GM21619 (cell line): ENCODE measurements at regions not wholly inside any gene's neighbourhood (a gene's known extent, or its start where the extent isn't known, plus 50 kb on each side); places are given as distances from the start of the nearest gene placed in this dataset.

ENCODE experiments used
- ATAC-seq: cut with Tn5 transposase; IDR thresholded peaks from one replicate; pipeline ENCODE4 v1.9.1; 2021; ENCODE audit not compliant: unreplicated experiment

DNA sequence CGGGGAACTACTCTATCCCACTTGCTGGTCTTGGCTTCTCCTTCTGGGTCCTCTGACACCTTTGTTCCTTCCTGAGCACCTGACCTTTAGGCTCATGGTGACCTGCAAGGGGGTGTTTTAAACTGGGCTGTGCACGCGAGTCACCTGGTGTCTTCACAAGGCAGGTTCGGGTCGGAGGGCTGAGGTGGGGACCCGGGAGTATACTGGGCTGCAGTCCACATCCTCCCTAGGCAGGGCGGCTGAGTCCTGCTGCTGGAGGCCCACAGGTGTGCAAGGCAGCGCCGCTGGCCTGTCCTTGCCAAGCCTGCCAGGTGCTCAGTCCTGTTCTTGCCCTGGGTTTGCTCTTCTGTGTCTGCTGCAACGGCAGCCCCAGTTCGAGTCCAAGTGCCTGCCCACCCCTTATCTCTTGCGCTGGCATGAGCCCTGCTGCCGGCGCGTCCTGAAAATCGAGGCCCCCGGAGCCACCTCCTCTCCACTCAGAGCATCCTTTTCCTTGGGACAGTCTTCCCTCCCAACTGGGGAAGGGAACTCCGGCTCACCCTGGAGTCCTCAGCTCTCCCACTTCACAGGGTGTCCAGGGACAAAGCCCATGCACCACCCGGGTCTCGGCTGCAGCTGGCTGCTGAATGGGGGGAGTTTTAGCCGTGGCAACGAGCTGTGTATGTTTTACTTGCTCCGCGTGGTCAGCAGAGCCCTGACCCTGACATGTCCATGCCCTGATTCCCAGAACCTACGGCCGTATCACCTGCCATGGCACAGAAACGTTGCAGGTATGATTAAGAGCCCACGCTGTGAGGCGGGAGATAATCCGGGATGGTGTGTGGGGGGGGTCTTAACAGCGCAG, 193.5 kb downstream of the TEX29 start:
- ATAC-seq: no peak

DNA sequence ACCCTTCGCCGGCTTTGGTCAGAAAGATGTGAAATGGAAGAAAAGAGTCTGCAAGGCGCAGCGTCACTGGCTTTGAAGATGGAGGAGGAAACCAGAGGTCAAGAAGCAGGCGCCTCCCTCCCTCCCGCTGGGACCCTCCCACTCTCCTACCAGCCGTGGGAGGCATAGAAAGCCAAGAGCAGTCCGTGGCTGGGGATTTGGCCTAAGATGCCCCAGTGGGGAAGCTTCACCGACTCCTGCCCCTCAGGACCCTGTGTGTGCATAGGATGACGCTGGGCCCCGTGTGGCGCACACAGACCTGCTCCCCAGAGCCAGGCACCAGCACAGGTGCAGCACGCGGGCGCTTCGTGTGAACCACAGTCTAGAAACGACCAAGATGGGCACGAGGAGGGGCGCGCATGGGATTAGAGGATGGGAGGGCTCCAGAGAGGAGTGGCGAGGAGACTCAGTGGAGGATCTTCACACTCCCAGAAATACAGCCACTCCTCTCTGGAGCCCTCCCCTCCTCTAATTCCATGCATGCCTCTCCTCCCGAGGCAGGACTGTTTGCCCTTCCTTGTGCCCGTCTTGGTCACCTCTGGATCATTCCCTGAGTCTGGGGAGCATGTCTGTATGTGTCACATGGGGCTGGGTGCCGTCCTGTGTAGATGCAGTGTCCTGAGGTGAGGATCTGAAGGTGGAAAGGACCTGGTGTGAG, 194.3 kb downstream of the TEX29 start:
- no peak for ATAC-seq

DNA sequence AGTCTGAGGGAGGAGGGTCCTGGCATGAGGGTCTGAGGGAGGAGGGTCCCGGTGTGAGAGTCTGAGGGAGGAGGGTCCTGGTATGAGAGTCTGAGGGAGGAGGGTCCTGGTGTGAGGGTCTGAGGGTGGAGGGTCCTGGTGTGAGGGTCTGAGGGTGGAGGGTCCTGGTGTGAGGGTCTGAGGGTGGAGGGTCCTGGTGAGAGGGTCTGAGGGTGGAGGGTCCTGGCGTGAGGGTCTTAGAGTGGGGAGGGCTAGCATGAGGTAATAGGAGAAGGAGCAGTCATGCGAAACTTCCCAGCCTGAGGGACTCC, 194.8 kb downstream of the TEX29 start:
- no peak for ATAC-seq

DNA sequence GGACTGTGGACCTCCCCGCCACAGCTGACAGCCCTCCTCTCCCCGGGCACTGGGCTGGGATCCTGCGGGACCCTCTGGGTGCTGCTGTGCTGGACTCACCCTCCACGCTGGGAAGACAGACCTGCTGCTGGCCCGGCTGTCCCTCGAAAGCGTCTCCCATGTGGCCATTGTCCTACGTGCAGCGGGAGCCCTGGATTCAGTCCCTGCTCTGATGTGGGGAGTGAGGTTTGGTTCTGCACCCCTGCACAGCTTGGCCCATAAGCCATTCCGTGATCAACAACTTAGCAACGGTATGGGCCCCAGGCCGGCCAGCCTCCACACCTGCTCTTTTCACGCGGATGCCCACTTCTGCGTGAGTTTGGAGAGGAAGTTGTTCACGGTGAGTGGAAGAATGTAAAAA, 195.2 kb downstream of the TEX29 start:
- no peak for ATAC-seq

DNA sequence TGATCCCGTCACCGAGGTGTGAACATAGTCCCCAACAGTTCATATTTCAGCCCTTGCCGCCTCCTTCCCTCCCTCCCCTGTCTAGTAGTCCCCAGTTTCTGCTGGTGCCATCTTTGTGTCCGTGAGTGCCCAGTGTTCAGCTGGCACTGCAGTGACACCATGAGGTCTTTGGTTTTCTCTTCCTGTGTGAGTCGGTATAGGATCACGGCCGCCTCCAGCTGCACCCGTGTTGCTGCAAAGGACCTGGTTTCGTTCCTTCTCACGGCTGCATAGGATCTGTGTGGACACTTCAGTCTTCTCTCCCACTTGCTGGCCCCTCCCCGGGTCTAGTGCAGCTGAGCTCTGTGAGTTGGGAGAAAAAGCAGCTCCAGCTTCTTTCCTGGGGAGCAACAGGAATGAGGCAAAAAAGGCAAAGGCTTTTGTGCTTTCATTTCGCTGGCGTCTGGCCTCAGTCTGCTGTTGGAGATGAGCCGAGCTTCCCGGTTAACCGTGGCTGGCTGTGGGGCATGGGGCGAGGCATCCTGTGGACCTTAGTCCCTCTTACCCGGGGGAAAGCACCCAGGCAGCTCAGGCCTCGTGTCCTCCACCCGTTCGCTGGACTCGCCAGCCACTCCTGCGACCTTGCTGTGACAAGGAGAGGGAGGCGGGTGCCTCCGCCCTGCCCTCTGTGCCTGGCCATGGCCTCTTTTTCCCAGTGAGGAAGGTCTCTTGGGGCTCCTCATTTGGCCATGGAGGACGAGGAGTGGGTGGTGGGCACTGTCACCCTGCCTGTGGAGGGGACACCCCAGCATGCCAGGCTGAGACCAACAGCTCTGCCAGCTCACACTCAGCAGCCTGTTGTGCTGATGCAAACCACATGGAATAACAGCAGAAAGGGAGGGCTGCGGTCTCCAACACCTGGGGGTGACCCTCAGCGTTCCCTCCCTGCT, 196.5 kb downstream of the TEX29 start:
- ATAC-seq: no peak

DNA sequence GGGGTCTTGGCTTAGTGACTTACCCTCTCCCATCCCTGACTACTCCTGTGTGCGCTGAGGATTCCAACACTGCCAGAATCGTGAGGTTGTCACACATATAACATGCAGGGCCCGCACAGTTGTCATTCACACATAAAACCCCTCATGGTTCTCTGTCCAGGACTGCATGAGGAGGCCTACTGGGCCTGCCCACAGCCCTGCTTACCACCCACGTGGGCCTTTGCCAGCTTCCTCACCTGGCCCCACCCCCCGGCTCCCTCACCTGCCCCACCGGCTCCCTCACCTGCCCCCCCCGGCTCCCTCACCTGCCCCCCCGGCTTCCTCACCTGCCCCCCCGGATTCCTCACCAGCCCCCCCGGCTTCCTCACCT, 197.2 kb downstream of the TEX29 start:
- no peak for ATAC-seq

DNA sequence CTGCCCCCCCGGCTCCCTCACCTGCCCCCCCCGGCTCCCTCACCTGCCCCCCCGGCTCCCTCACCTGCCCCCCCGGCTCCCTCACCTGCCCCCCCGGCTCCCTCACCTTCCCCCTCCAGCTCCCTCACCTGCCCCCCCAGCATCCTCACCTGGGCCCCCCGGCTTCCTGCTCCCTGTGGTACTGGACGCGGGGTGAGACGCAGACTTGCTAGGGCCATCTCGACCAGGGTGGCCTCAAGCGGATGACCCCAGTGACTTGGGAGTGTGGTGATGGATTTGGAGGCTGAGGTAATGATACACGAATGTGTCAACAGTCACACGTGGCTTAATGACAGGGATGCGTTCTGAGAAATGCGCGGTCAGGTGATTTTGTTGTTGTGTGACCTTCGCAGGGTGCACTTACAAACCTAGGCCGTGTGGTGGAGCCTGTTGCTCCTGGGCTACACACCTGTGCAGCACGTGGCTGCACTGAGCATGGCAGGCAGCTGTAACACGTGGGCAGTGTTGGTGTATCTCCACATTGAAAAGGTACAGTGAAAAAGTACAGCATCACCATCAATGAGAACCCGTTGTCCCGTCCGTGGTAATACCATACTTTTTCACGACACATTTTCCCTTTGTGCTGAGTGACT, 197.8 kb downstream of the TEX29 start:
- ATAC-seq: no peak

DNA sequence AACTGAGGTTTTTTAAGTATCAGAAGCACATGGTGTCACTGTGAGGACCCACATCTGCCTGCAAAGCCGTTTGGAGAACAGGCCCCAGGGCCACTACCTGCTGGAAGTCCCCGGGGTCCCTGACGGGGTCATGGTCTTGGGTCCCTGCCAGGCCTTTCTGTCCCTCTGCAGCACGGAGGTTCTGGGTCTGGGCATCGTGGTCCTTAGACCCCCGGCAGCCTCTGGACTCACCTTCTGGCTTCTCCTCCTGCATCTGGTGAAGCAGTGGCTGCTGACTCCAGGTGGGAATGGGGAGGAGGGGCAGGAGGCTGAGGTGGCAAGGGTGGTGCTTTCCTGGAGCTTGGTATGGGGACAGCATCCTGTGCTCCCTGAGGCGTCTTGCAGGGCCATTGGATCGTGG, 198.6 kb downstream of the TEX29 start:
- no peak for ATAC-seq

DNA sequence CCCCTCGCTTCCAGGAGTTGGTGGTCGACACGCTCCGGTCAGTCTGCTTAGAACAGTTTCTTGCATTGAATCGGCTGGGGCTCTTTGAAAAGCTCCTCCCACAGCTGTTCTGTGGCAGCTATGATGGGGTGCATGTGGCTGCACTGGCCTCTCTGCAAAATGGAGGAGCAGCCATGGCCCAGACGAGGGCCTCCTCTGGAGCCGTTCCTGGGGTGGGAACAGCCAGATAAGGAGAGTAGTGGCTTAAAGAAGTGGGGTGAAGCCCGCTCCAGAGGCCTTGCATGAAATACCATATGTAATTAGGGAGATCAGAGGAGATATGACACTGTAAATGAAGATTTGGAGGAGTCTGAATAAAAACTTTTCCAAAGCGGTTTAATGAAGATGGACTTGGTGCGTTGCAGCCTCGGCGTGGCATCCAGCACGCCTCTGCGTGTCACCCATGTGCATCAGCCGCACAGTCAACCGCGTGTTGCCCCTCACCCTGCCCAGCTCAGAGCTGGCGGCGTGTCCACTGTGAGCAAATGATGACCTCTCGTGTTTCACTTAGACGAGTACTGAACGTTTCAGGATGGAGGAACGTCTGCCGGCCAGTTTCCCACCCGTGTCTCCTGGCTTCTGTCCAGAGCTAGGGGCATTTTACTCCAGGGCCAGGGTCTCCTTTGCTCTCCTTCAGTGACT, 199.2 kb downstream of the TEX29 start:
- ATAC-seq: no peak

DNA sequence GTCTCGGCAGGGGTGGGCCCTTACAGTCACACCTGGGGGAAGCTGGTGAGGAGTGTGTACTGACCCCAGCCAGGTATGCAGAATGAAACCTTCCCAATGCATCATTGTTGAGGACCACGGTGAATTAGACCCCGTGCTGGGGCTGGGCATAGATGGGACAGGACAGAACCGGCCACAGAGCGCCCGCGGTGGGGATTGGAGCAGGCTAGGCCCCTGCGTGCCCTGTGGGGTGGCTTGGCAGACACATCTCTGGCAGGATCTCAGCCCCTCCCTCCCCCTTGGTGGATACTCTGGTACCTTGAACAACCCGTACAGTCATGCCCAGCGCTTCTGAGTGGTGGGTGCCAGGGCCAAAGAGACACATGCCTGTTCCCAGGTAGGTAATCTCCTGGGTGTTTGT, 200.6 kb downstream of the TEX29 start:
- no peak for ATAC-seq

DNA sequence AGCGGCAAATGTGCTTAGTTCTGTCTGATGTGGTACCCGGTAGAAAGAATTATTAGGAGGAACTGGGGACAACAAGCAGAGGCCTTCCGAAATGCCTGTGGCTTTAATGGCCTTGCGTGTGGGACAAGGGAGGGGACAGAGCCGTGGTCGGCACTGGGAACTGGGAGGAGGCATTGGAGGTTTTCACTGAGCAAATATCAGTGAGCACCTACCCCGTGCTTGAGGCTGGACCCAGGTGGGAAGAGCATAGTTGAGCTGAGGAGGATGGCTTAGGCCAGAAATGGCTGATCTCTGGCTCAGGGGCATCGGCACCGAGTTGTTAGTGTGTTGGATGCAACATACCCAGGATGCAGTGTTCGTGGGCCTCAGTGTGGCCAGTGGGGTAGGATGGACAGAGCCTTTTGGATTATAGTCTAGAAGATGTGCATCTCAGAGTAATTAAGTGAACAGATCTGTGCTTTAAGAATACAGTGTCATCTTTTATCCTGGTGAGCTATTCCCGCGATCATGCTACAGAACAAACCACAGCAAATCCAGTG, 201.3 kb downstream of the TEX29 start:
- no peak for ATAC-seq

DNA sequence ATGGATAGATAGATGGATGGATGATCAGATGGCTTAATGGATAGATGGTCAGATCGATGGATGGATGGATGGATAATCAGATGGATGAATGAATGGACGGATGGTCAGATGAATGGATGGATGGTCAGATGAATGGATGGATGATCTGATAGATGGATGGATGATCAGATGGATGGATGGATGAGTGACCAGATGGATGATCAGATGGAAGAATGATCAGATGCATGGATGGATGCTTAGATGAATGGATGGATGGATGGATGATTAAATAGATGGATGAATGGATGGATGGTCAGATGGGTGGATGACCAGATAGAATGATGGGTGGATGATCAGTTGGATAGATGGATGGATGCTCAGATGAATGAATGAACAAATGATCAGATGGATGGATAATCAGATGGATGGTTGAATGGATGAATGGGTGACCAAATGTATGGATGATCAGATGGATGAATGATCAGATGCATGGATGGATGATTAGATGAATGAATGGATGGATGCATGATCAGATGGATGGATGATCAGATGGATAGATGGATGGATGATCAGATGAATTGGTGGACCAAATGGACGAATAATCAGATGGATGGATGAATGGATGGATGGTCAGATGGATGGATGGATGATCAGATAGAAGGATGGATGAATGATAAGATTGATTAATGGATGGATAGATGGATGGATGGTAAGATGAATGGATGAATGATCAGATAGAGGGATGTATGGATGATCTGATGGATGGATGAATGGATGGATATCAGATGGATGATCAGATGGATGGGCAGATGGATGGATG, 205.1 kb downstream of the TEX29 start:
- ATAC-seq: no peak

DNA sequence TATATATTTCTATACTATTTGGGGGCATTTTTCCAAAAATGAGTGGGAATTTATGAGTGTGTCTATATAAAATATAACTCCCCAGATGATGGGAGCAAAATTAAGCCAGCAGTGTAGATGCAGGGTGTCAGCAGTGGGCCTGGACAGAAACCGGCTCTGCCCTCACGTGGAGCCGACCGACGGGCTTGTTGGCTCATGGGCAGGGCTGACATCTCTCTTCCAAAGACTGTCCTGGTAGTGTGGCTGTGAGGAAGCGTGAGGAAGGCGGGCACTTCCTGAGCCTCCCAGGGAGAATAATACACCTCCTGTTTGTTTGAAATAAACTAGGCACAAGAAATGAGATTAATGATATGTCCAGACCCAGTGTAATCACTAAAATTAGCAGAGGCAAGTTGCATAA, 206.5 kb downstream of the TEX29 start:
- no peak for ATAC-seq

DNA sequence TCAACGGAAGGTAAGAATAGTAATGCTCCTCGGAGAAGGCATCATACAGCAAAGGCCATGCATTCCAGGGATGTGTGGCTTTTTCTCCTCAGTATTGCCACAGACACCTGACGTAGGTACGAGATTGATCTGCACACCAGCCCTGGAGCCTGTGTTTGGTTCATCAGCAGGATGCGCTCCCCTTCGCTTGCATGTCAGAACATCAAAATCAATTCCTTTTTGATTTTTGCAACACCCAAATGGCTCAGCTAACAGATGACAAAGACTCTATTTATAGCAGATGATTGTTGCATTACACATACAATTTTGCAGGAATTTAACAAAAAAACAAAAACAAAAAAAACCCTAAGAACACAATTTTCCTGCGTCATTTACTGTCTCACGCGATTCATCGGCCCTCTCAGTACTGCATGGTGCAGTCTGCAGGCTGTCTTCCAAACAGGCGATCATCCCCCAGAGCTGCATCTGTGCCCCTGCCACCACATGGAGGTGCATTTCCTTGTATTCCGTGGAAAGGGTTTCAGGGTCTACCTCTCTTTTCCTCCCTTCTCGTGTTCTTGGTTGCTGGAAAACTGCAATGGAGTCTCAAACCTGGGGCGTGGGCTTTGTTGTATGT, 207.3 kb downstream of the TEX29 start:
- ATAC-seq: no peak

DNA sequence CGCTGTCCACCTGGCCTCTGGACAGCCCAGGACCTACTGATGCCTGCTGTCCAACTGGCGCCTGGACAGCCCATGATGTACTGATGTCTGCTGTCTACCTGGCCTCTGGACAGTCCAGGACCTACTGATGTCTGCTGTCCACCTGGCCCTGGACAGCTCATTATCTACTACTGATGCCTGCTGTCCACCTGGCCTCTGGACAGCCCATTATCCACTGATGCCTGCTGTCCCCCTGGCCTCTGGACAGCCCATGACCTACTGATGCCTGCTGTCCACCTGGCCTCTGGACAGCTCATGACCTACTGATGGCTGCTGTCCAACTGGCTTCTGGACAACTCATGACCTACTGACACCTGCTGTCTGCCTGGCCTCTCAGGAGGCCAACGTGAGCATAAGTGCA, 208.1 kb downstream of the TEX29 start:
- no peak for ATAC-seq

DNA sequence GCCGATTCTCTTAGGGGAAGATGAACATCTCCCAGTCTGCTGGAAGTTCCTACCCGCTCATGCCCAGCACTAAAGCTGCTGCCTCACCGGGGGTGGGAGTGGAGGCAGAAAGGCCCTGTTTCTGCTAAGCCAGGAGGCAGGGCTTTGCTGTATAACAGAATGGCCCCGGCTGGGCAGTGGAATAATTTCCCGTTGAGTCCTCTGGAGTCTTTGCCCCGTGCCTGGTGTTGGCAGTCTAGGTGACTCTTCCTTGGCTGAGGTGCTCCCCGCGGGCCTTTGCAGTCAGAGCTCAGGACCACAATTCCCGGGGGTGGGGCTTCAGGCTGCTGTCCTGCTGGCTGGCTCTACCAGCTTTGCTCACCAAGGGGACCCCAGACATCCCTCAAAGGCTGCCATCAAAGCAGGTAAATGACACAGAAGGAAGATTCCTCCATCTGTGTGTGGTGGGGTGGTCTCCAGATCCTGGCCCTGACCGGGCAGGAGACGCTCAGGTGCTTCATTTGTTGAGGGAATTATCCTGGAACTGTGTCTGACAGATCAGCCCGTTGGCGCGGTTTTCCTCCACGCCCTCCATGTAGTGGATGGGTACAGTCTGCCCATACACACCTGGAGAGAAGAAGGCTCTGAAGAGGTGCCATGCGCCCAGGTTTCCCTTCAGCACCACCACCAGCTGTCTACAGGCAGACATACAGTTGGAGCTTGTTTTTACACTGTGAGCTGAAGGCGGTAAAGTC, 209.9 kb downstream of the TEX29 start:
- ATAC-seq: no peak

DNA sequence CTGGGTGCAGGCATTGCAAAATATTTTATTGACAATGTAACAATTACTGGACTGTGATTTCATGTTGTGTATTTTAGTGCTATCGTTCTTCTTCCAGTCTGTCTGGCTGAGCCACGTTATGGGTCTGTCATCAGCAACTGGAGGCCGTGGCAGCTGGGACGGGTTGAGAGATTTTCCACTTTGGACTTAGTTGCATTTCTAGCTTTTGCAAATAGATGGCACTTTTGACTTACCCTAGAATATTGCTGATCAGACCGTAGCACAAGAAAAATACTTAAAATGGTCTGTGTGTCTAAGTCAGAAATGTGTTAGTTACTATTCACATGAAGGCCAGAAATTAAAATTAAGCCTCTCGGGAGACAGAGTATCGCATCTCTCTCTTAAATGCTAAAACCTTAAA, 211.1 kb downstream of the TEX29 start:
- ATAC-seq: no peak

DNA sequence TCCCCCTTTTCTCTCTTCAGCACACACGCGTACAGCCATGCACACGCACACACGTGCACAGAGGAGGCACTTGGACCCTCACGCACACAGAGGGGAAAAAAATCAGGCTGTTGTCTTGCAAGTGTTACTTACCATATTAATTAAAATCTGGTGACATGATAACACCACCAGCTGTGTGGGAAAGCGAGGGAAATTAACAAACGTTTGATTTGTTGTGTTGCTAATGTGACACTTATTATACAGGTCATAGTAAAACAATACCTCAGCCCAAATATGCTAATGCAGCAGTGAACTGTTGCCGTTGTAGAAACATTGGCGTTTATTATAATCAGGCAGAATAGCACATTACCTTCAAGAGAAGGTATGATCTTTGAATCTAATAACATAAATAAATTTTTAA, 211.7 kb downstream of the TEX29 start:
- no peak for ATAC-seq
